ENCODE measurements at regions not wholly inside any gene's neighbourhood (a gene's known extent, or its start where the extent isn't known, plus 50 kb on each side); places are given as distances from the start of the nearest gene placed in this dataset.
"Not testable (repeated sequence)": the region's sequence is repeated elsewhere in the genome, so short reads cannot be mapped to it uniquely, and the experiment has no call there.

DNA sequence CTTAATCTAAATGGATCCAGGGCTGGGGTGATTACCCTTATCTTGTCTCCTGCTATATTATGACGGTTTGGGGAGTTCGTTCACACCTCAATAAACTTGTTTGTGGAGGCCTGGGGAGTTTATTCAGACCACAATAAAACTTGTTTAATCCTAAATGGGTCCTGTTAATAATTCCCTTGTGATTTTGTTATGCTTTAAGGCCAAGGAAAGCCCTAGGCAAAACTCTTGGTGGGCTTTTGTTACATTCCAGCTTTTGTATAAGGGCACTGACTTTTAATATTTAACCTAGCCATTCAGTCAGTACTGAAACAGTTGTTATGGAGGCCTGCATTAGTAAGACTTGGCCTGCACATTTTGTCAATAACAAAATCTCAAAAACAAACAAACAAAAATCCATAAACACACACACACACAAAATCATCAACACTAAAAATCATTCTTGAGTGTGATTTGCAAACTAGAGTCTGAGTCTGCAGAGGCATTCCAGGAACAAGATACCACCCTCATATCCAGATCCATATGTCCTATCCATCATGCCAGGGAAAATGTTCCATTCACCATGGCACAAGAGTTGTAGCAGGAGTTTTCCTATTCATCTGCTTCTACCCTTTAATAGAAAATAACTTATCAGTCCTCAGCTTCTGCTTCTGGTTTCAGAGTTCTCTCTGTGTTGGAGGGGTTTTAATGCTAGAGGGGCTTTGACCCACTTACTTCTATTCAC is 421.7 kb downstream of the AGTPBP1 start:
- POLR2A ChIA-PET = no interaction called here

GRCh38 chr9:85315535-85315934 is 426.2 kb downstream of the AGTPBP1 start:
- CTCF ChIA-PET; H3K27ac ChIP-seq (ENCODE audit: extremely low read depth, low read depth, low read length); H3K36me3 ChIP-seq (ENCODE audit: control insufficient read depth in 2 of 2, insufficient read depth in 1 of 2, low read length in 2 of 2); H3K4me3 ChIP-seq (ENCODE audit: low read depth, low read length); POLR2A ChIA-PET; H3K9me3 ChIP-seq (ENCODE audit: control insufficient read depth, insufficient read depth, low read depth, low read length); H3K4me1 ChIP-seq (ENCODE audit: control insufficient read depth, insufficient read depth, low read length); TF ChIP-seq ZNF274 (IDR thresholded peaks at IDR 0.05; ENCODE audit: low read length): not testable (repeated sequence)
- TF ChIP-seq ZNF274 (tag by site-specific recombination; IDR thresholded peaks at IDR 0.05; ENCODE audit: borderline replicate concordance) = peak; percentile 90; the same call in 1 of the 2 replicates

More for the DNA sequence above, 421.7 kb downstream of the AGTPBP1 start:
- no peaks in the 10 kb centered on the region for H3K4me1 ChIP-seq (ENCODE audit: control insufficient read depth, insufficient read depth, low read length)
- CTCF ChIA-PET = interaction anchor here (0.5 kb wide), 1 partner anchor 1374 kb away, joined by 3 read pairs; no protein-coding TSS in a partner anchor
- no peak overlapping the region for H3K27ac ChIP-seq (ENCODE audit: extremely low read depth, low read depth, low read length)
- no peaks in the 10 kb centered on the region for H3K36me3 ChIP-seq (ENCODE audit: control insufficient read depth in 2 of 2, insufficient read depth in 1 of 2, low read length in 2 of 2)
- no peak for TF ChIP-seq ZNF311 (tag by site-specific recombination; IDR thresholded peaks at IDR 0.05; ENCODE audit: borderline replicate concordance)
- no peak for TF ChIP-seq ZNF473 (tag by site-specific recombination; IDR thresholded peaks at IDR 0.05)
- TF ChIP-seq, protein P1, sequence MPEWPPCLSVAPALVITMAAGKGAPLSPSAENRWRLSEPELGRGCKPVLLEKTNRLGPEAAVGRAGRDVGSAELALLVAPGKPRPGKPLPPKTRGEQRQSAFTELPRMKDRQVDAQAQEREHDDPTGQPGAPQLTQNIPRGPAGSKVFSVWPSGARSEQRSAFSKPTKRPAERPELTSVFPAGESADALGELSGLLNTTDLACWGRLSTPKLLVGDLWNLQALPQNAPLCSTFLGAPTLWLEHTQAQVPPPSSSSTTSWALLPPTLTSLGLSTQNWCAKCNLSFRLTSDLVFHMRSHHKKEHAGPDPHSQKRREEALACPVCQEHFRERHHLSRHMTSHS (tag by site-specific recombination; IDR thresholded peaks at IDR 0.05) = no peak
- TF ChIP-seq SCRT2 (tag by site-specific recombination; IDR thresholded peaks at IDR 0.05) = no peak
- TF ChIP-seq RBAK (tag by site-specific recombination; IDR thresholded peaks at IDR 0.05) = no peak
- TF ChIP-seq ZNF707 (tag by site-specific recombination; IDR thresholded peaks at IDR 0.05) = no peak
- no peak for TF ChIP-seq ZNF596 (tag by site-specific recombination; IDR thresholded peaks at IDR 0.05)
- TF ChIP-seq ZNF677 (tag by site-specific recombination; IDR thresholded peaks at IDR 0.05) = no peak
- no peak for TF ChIP-seq ZNF404 (tag by site-specific recombination; IDR thresholded peaks at IDR 0.05)
- no peak for TF ChIP-seq IKZF3 (tag by site-specific recombination; IDR thresholded peaks at IDR 0.05)
- TF ChIP-seq ZNF624 (tag by site-specific recombination; IDR thresholded peaks at IDR 0.05) = no peak
- no peak overlapping the region for H3K4me3 ChIP-seq (ENCODE audit: low read depth, low read length)
- no peaks in the 10 kb centered on the region for H3K9me3 ChIP-seq (ENCODE audit: control insufficient read depth, insufficient read depth, low read depth, low read length)

GRCh38 chr9:85310573-85310972 is 431.2 kb downstream of the AGTPBP1 start:
- no peaks in the 10 kb centered on the region for H3K9me3 ChIP-seq (ENCODE audit: control insufficient read depth, insufficient read depth, low read depth, low read length)
- H3K36me3 ChIP-seq (ENCODE audit: control insufficient read depth in 2 of 2, insufficient read depth in 1 of 2, low read length in 2 of 2) = no peaks in the 10 kb centered on the region
- H3K4me3 ChIP-seq (ENCODE audit: low read depth, low read length) = no peak overlapping the region
- ChIA-PET CTCF (no interaction called here), POLR2A (no interaction called here)
- no peak overlapping the region for H3K27ac ChIP-seq (ENCODE audit: extremely low read depth, low read depth, low read length)
- TF ChIP-seq ZNF701 (tag by site-specific recombination; IDR thresholded peaks at IDR 0.05) (peak; percentile 96; the same call in 1 of the 2 replicates), ZNF792 (tag by site-specific recombination; IDR thresholded peaks at IDR 0.05) (no peak), SALL2 (tag by site-specific recombination; IDR thresholded peaks at IDR 0.05; ENCODE audit: borderline replicate concordance) (no peak), HOXA7 (CRISPR knock-in tag; IDR thresholded peaks at IDR 0.05; ENCODE audit: borderline replicate concordance) (no peak)
- H3K4me1 ChIP-seq (ENCODE audit: control insufficient read depth, insufficient read depth, low read length) = no peaks in the 10 kb centered on the region

DNA sequence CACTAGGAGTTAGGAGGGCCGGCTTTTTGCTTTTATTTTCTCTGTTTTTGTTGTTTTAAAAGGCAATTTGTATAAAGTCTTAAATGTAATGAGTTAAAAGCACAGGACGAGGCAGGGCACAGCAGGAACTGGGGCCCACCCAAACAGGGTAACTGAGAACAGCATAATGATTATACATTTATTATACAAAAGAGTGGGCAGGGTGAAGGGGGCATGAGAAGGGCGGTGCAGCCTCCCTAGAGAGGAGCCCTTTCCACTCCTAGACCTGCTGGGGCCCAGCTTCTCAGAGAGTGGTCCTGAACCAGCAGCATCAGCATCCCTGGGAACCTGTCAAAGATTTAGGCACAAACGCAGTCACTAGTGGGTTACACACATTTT is 438.0 kb downstream of the AGTPBP1 start:
- Histone ChIP-seq H3K9me3 (ENCODE audit: control insufficient read depth, insufficient read depth, low read depth, low read length) (no peaks in the 10 kb centered on the region), H3K4me3 (ENCODE audit: low read depth, low read length) (no peak overlapping the region), H3K36me3 (ENCODE audit: control insufficient read depth in 2 of 2, insufficient read depth in 1 of 2, low read length in 2 of 2) (no peaks in the 10 kb centered on the region), H3K27ac (ENCODE audit: extremely low read depth, low read depth, low read length) (no peak overlapping the region), H3K4me1 (ENCODE audit: control insufficient read depth, insufficient read depth, low read length) (no peaks in the 10 kb centered on the region)
- CTCF ChIA-PET = no interaction called here
- POLR2A ChIA-PET = no interaction called here
- TF ChIP-seq KLF9 (tag by site-specific recombination; IDR thresholded peaks at IDR 0.05; ENCODE audit: low read depth) = no peak
- TF ChIP-seq, protein P2, sequence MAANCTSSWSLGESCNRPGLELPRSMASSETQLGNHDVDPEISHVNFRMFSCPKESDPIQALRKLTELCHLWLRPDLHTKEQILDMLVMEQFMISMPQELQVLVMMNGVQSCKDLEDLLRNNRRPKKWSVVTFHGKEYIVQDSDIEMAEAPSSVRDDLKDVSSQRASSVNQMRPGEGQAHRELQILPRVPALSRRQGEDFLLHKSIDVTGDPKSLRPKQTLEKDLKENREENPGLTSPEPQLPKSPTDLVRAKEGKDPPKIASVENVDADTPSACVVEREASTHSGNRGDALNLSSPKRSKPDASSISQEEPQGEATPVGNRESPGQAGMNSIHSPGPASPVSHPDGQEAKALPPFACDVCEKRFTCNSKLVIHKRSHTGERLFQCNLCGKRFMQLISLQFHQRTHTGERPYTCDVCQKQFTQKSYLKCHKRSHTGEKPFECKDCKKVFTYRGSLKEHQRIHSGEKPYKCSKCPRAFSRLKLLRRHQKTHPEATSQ (tag by site-specific recombination; IDR thresholded peaks at IDR 0.05) = no peak
- no peak for TF ChIP-seq ZNF155 (tag by site-specific recombination; IDR thresholded peaks at IDR 0.05)
- no peak for TF ChIP-seq ZNF239 (tag by site-specific recombination; IDR thresholded peaks at IDR 0.05)
